ENCODE measurements at regions not wholly inside any gene's neighbourhood (a gene's known extent, or its start where the extent isn't known, plus 50 kb on each side); places are given as distances from the start of the nearest gene placed in this dataset.

DNA sequence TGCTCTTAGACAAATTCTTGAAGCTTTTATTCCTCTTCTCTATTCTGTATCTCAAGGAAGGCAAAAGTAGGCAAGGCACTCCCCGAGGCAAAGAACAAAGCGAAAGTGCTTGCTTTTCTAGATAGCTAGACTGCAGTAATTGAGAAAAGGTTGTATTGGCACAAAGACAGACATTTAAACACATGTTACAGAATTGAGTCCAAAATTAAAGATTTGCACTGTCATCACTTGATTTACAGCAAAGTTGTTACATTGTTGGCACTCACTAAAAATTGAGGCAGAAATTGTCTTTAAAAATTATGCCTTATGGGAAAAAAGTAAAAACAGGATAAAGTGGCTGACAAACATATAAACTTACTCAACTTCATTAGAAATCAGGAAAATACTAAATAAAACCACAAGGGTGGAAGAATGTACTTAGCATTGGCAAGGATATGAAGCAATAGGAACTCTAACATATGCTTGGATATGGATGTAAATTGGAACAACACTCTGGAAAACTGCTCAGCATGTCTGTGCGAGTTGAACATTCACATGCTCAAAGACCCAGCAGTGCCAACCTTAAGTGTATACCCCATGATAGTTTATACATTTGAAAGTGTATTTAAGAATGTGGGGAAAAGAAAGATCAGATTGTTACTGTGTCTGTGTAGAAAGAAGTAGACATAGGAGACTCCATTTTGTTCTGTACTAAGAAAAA lies 491.3 kb downstream of the GLRX3 start:
- DNase-seq = no peak

DNA sequence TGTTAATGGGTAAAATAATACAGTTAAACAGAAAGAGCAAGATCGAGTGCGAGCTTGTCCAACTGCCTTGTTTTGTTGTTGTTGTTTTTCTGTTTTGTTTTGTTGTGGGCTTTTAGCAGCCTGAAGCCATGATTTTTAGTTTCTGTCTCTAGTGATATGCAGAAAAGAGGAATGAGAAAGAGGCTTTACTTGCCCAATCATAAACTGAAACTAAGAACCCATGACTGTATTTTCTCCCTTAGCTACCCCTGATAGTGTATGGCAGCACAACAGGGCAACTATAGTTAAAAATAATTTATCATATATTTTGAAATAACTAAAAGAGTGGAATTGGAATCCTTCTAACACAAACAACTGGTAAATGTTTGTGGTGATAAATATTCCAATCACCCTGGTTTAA lies 493.9 kb downstream of the GLRX3 start:
- no peak for DNase-seq

DNA sequence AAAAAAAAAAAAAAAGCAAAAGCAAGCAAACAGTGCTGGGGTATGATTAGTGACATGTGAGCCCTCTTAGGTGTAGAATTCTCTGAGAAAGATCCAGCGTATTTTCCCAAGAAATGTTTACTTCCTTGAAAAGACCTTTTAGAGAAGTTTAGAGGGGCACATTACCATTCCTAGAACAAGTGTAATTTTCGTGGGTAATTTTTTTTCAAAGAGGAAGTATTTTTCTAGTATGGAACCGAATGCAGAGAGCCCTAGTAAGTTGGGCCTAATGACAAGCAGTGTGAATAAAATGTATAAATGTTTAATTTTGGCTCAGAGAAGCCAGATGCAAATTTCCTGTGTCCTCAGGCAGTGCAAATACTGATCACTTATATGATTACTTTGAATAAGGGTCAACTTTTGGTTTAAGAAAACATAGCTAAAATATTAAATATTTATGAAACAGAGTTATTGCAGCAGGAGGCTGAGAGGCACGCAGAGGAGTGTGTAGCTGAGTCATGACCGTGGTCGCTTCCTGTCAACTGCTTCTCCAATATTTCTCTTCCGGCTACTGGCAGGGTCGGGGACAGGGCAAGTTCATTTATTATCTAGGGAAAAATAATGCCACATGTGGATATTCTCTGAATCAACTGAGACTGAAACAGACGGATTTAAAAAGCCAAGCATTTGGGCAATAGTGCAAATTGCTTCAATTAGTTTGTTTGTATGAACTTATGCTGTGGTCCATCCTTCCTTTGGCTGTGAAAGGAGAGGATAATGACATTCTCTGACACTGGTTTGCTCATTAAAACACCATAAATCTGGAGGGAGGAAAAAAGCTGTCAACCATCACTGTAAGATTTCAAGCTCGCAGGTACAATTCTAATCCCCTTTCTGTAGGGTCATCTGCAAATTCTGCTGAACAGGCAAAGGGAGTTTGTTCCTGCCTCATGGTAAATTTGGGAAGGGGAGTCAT lies 495.2 kb downstream of the GLRX3 start:
- no peak for DNase-seq

DNA sequence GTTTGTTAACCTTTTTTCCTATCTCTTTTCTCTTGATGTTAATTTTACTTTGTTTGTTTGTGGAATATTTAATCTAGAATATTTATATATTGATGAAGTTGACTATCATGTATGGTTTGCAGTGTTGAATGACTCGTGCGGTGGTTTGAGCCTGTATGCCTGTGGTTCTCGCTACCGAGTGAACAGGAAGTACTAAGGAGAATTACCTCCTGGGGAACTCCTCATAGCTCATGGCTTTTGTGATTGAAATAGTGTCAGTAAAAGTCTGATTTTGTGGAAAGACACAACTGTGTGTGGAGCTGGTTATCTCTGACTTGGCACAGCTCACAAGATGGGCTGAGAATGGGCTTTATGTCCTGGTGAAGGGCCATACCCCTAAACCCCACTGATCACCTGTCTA lies 498.6 kb downstream of the GLRX3 start:
- DNase-seq = no peak

DNA sequence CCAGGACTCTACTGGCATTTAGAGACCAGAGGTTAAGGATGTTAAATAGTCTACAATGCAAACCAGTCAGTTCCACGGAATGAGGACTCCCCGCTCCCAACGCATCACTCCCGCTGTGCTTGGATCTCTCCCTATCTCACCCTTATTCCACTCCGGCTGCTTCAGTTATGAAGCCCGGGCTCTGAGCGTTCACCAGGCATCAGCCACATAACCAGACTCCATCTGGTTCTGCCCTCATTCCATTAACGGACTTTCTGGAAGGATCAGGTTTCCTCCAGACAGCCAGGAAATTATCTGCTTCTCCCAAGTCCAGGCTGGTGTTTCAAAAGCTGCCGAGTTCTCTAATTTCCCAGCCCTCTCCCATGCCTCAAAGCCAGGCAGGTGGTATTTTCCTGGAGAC lies 499.3 kb downstream of the GLRX3 start:
- DNase-seq = no peak

DNA sequence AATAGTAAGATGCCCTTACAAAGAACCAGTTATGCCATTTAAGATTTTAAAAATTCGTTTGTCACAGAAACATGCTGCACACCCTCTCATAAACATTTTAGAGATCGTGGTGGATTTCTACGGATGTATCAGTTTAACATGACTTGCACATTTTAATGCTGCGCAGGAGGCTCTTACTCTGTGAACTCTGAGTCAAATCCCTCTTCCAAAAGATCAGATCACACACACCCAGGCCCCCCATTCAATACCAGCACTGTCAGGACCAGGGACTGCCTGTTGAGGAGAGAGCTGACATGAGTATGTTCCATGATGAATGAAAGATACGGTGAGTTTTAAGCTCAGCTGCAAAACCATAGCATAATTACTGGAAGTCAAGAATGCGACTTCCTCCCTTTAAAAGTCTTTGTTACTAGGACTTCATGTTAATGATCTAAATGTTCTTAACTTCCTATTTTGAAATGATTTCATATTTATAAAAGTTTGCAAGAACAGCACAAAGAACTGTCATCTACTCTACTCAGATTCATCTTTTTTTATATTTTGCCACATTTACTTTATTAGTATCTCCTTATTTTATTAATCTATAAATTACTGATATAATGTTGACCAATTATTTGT lies 500.2 kb downstream of the GLRX3 start:
- DNase-seq = no peak

DNA sequence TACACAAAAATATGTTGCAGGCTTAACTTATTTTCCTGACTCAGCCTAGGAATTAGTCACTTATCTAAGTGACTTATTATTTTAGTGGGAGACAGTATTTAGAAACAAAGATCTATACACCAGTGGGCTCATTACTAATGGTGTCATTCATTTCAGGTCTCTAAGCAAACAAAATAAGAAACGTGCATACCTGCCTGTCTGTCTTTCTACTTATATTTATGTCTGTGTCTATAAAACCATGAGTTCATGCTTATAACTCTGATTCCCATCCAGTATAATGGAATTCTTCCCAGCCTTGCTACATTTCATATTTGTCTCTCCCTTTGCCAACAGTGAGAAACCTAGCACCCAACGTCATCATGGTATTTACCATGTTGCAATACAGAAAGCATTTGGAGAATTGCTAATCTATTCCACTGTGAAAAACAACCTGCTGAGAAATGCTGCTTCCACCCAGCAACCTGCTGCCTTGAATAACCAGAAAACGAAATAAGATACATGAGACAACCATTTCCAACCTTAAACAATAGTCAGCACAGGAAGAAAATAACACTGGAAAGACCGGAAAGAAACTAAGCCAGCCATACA lies 501.0 kb downstream of the GLRX3 start:
- no peak for DNase-seq

DNA sequence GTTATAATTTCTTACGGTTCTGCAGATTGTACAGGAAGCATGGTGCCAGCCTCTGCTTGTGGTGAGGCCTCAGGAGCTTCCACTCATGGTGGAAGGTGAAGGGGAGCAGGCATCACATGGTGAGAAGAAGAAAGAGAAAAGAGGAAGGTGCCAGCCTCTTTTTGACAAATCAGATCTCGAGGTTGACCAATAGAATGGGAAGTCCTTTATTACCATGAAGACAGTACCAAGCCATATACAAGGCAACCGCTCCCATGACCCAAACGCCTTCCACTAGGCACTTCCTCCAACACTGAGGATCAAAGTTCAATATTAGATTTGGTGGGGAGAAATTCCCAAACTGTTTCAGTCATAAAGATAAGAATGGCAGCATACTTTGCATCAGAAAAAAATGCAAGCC lies 502.8 kb downstream of the GLRX3 start:
- no peak for DNase-seq

DNA sequence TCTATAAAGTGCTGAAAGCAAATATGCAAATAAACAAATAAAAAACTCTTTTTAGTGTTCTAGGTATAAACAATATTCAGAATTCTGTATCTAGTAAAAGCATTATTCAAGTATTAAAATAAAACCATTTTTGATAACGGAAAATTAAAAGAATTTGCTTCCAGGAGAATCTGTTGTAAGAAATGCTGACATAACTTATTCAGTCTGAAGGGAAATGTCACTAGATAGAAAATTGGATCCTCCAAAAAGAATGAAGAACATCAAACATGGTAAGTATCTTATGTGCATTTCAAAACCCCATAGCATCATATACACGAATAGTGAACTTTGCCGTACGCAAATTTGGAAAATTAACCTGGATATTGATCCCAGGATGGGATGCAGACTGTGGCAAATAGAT lies 506.7 kb downstream of the GLRX3 start:
- DNase-seq = no peak

DNA sequence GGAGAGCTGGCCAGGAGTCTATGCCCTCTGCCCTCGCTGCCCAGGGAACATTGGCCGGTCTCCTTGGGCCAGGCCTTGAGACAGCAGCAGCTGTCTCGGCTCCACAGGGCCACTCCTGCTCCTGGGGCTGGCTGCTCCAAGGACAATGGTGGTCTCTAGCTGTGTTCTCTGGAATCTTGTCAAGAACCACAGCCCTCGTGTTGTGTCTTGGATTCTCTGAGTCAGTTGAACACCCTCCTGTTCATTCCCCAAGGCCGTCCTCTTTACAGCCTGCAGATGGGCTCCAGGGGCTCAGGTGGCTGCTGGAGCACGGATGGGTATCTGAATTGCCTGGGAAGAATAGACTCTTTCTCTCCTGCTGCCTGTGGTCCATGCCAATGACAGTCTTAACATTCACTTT lies 511.1 kb downstream of the GLRX3 start:
- DNase-seq = no peak

DNA sequence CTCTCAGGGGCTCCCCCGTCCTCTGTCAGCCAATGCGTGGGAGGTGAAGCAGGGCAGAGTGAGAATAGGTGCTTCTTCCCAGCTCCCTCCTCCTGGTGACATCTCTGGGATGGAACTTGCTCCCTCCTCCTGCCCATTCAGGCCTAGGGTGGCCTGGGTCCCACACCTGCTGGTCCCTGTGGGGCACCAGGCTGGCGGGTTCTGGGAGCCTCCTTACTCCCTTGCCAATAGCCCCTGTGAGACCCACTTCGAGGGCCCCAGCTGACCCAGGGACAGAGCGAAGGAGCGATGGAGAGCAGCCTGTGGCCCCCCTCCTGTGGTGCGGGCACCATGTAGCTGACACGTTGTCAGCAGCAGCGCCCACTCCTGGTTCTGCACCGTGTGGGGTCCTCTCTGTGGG lies 512.6 kb downstream of the GLRX3 start:
- DNase-seq = no peak

DNA sequence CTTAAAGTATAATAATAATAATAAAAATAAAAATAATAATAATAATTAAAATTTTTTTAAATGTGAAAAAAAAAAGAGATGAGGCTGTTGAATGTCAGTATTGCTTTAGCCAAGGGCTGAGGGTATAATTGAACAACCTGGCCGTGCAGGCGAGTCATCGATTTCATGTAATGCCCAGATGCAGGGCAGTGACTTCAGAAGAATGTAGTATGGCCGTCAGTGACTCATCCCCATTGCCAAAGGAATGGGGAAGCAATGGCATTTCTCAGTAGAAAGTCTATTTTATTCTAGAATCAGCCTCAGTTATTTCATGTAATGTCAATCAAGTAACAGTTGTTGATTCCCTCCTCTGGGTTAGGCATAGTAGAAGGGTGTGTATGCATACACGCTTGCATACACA lies 516.4 kb downstream of the GLRX3 start:
- no peak for DNase-seq

DNA sequence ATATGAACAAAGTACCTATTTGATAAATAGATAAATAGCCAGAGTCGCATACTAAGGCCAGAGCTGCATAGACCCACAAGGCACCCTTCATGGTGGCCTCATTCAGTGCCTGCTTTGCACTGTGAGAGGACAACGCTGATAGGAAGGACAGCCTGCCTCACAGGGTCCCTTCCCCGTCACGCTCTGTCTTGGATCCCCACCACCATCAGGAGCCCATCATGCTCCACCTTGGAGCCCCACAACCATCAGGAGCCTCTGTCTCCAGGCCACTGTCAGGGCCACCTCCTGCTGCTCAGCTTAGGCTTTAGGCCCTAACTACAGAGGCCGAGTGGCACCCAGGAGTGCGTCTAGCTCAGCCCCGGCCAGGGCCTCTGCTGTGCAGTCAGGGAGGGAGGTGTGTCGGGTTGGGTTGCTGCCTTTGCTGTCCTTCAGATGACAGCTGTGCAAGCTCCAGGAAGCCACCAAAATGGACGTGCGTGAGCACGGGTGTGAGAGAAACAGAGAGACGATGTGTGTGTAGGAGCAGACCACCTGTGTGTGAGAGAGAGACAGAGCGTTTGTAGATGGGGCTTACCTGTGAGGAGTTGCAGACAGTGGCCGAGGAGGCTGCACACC lies 516.9 kb downstream of the GLRX3 start:
- DNase-seq = no peak

DNA sequence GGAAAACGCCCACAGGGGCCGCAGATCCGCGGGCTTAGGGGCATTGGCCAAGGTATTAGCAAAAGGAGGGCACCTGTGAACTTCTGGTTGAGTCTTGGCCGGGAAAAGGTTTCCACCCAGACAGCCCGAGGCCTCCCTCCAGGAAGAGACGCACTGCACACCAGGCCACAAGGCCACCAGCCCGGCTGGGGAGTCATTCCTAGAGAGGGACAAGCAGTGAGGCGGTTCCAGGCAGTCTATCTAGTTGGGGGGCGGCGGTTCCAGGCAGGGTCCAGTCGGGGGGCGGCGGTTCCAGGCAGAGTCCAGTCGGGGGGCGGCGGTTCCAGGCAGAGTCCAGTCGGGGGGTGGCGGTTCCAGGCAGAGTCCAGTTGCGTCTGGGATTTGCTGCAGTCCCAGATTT lies 518.5 kb downstream of the GLRX3 start:
- DNase-seq = no peak

DNA sequence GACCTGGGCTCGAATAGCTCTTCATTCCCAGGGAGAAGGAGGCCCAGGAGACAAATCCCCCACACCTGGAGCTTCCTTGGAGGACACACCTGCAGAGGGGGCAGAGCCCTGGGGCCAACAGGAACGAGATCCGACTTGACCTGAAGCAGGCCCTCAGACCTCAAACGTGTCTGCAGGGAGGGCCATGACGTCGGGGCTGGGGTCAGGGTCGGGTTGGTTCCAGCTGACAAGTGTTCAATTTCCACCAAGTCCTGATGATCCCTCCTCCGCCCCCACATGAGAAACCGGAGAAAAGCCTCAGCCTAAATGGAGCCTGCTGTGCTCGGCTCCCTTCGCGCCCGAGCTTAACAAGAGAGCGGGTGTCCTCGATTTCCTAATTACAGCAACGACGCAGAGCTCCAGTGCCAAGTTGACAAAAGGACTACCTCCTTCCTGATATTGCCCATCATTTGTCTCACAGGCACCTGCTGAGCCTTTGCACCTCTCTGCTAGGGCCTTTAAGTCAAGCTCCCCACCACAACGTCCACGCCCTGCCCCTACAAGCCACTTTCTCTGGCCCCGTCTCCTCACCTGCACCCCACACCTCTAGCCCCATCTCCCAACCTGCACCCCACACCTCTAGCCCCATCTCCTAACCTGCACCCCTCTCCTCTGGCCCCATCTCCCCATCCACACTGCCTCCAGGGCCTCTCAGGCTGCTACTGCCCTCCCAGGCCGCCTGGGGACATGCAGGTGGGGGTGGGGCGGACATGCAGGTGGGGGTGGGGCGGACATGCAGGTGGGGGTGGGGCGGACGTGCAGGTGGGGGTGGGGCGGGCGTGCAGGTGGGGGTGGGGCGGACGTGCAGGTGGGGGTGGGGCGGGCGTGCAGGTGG lies 519.4 kb downstream of the GLRX3 start:
- no peak for DNase-seq

DNA sequence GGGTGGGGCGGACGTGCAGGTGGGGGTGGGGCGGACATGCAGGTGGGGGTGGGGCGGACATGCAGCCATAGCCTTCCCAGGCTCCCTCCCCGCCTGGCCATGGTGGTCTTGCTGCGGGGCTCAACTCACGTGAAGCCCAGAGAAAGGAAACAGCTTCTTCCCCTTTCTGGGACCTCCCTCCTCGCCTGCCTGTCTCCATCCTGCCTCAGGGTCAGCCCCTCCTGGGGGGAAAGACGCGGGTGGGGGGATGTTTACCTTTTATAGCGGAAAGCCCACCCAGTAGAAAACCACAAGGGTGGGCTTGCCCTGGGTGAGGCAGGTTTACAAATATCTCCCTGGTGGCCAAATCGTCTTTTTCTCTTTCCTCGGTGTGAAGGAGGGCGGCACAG lies 520.0 kb downstream of the GLRX3 start:
- DNase-seq = no peak

DNA sequence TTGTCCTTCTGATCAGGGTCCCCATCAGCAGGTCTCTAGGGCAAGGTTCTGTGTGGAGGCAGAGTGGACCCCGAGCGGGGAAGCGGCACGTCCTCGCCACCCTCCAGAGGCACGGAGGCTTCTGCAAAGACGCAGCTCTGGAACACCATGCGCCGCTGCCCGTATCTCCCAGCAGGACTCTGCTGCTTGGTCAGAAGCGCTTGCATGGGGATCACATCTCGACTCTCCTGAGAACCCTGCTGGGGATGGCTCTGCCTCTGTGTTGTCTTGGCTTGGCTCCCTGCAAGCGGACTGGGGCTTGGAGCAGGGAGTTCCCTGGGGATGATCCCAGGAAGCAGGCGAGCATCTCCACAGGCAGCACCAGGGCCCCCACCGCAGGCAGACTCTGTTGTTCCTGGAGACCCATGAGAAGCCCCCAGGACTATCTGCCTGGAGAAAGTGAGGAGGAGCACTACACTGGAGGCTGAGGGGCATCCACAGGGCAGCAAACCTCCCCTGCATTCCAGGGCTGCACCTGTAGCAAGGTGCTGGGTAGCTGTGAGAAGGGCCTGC lies 520.5 kb downstream of the GLRX3 start:
- no peak for DNase-seq

DNA sequence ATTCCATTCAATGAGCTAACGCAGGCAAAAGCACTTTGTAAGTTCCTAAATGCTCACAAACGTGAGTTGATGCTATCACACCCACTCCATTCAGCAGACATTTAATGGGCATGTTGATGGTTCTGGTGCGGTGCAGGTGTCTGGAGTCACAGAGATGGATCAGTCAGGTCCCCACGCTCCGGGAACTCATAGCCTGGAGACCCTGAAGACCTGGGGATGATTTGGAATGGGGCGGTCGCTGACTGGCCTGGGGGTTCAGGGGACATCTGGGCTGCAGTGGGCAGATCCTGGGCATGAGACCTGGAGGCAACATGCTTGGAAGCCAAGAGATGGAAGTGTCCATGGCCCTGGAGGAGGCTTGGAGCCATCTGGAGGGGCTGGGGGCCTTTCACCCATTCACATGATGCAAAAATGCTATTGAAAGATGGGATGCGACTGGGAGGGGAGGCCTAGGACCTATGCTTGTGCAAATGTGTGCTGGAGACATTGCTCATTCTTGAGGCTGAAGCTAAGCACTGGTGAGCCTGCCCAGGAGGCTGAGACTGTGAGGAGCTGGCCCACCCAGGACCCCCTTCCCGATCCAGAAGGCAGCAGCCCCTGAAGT lies 522.6 kb downstream of the GLRX3 start:
- no peak for DNase-seq

DNA sequence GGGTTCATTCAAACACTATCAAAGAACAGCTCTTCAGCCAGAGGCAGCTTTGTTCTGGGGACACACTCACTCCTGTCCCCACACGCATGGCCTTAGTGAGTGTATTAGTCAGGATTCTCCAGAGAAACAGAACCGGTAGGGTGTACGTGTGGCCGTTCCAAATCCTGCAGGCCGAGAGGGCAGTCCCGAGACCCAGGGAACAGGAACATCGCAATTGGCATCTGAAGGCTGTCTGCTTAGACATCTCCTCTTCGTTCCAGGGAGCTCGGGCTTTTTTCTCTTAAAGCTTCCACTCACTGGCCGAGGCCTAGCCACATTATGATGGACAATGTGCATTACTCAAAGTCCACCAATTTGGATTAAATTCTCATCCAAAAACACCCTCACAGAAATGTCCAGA lies 523.3 kb downstream of the GLRX3 start:
- no peak for DNase-seq

DNA sequence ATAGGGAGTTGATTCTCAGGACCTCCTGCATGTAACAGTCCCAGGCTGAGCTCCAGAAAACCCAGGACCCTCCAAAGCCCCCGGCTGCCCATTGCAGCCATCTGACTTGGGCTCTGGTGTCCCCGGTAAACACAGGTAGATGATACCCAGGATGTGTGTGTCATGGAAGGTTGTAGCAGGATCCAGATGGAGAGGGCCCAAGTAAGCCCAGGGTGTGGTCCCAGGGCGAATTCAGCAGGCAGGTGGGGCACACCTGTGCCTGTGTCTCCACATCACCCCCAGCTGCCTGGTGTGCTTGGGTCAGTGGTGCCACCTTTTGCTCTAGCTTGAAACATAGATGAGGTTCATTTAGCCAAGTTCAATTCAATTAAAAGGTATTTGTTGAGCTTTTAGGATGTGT lies 524.1 kb downstream of the GLRX3 start:
- no peak for DNase-seq

DNA sequence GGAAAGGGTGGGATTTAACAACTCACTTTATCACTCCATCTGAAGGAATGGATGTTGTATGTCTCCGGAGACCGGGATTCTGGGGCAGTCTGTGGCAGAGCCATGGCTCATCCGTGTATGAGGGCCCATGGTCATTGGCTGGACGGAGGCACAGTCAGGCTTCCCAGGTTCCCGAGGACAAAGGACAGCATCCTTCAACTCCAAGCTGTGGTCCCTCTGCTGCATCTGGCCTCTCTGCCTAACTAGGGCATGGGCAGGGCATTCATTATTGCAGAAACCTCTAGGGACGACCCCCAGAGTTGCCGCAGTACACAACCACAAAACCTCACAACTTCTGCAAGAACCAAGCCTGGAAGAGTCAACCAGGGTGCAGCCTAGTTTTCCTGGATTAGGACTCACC lies 525.2 kb downstream of the GLRX3 start:
- DNase-seq = no peak

Data from occipital lobe (tissue), 1 donor.